IMR-90 (cell line): ENCODE measurements at regions not wholly inside any gene's neighbourhood (a gene's known extent, or its start where the extent isn't known, plus 50 kb on each side); places are given as distances from the start of the nearest gene placed in this dataset.

ENCODE experiments used
- ATAC-seq: fragments of 200-7000 bp; cut with Tn5 transposase; 2 replicates; pipeline ENCODE4 v1.9.1; 2020; ENCODE audit warnings: low read depth, mild to moderate bottlenecking, moderate library complexity
- BruUV-seq: library from RNA; stranded (reverse); fragments of 400-500 nt; replicated peaks from 2 replicates; lab custom pipeline; 2021; lab: Mats Ljungman, UMichigan
- CTCF ChIA-PET: fragments of 300-600 bp; formaldehyde crosslinking; extraction: SDS; loops from one replicate; lab custom pipeline; 2021; ENCODE audit warnings: antibody characterized with exemption; lab: Yijun Ruan, JAX
- POLR2A ChIA-PET: fragments of 300-600 bp; sonication (Branson Sonifier 250); formaldehyde crosslinking; loops from one replicate; lab custom pipeline; 2022; ENCODE audit warnings: antibody characterized with exemption; ENCODE audit not compliant: unreplicated experiment; lab: Charles Lee
- DNase-seq: peaks from one replicate; pipeline ENCODE4 v3.0.0; 2013
- H2AFZ ChIP-seq: replicated peaks from 2 replicates; pipeline ENCODE3; 2013; ENCODE audit warnings: low read length, mild to moderate bottlenecking; ENCODE audit not compliant: poor library complexity
- H2AK5ac ChIP-seq: 2 replicates; pipeline ENCODE4 v1.6.1; 2013; ENCODE audit warnings: low read depth, low read length, inconsistent platforms
- H2AK9ac ChIP-seq: replicated peaks from 2 replicates; pipeline ENCODE3; 2013; ENCODE audit warnings: mild to moderate bottlenecking, low read depth, low read length, moderate library complexity; ENCODE audit not compliant: poor library complexity
- H2BK120ac ChIP-seq: 2 replicates; pipeline ENCODE4 v1.6.1; 2013; ENCODE audit warnings: low read depth, low read length, inconsistent platforms
- H2BK15ac ChIP-seq: 3 replicates; pipeline ENCODE4 v1.6.1; 2013; ENCODE audit warnings: low read depth, low read length, inconsistent platforms
- H2BK20ac ChIP-seq: 2 replicates; pipeline ENCODE4 v1.6.1; 2013; ENCODE audit warnings: low read depth, mild to moderate bottlenecking, inconsistent platforms, low read length, moderate library complexity
- H2BK5ac ChIP-seq: 2 replicates; pipeline ENCODE4 v1.6.1; 2013; ENCODE audit warnings: mild to moderate bottlenecking, low read depth, low read length, inconsistent platforms; ENCODE audit not compliant: poor library complexity, severe bottlenecking
- H3K14ac ChIP-seq: replicated peaks from 2 replicates; pipeline ENCODE4 v1.6.1; 2013; ENCODE audit warnings: low read depth, low read length, inconsistent platforms
- H3K18ac ChIP-seq: 2 replicates; pipeline ENCODE4 v1.6.1; 2013; ENCODE audit warnings: low read depth, low read length, control low read depth
- H3K23ac ChIP-seq: 2 replicates; pipeline ENCODE4 v1.6.1; 2013; ENCODE audit warnings: low read depth, low read length, inconsistent platforms
- H3K27ac ChIP-seq: 2 replicates; pipeline ENCODE4 v1.5.1; 2013; ENCODE audit warnings: mild to moderate bottlenecking, control low read depth, low read length; ENCODE audit not compliant: insufficient read depth
- H3K27me3 ChIP-seq: 2 replicates; pipeline ENCODE4 v1.6.1; 2013; ENCODE audit warnings: low read length; ENCODE audit not compliant: control insufficient read depth, insufficient read depth
- H3K36me3 ChIP-seq: 2 replicates; pipeline ENCODE4 v1.6.1; 2013; ENCODE audit warnings: low read length, mixed read lengths; ENCODE audit not compliant: control insufficient read depth, insufficient read depth
- H3K4ac ChIP-seq: 2 replicates; pipeline ENCODE4 v1.6.1; 2013; ENCODE audit warnings: low read depth, low read length, inconsistent platforms
- H3K4me1 ChIP-seq: 2 replicates; pipeline ENCODE4 v1.6.1; 2013; ENCODE audit warnings: low read length, mixed read lengths; ENCODE audit not compliant: control insufficient read depth, insufficient read depth
- H3K4me2 ChIP-seq: 2 replicates; pipeline ENCODE4 v1.6.1; 2013; ENCODE audit warnings: low read depth, mild to moderate bottlenecking, control low read depth, low read length, moderate library complexity
- H3K4me3 ChIP-seq: 2 replicates; pipeline ENCODE4 v1.5.1; 2013; ENCODE audit warnings: low read depth, mild to moderate bottlenecking, control low read depth, low read length, moderate library complexity; ENCODE audit not compliant: insufficient read depth
- H3K56ac ChIP-seq: 2 replicates; pipeline ENCODE4 v1.6.1; 2013; ENCODE audit warnings: low read length, inconsistent platforms; ENCODE audit not compliant: insufficient read depth; ENCODE audit errors: extremely low read depth
- H3K79me1 ChIP-seq, 2 experiments: 2 replicates each; pipeline ENCODE4 v1.6.1; 2013; ENCODE audit warnings: low read length in 2 of 2, inconsistent platforms in 1 of 2, low read depth in 1 of 2
- H3K9ac ChIP-seq: 2 replicates; pipeline ENCODE4 v1.6.1; 2013; ENCODE audit warnings: low read depth, low read length, control low read depth
- H3K9me1 ChIP-seq: 2 replicates; pipeline ENCODE4 v1.6.1; 2013; ENCODE audit warnings: low read length, inconsistent platforms; ENCODE audit not compliant: insufficient read depth
- H3K9me3 ChIP-seq: 2 replicates; pipeline ENCODE4 v1.6.1; 2013; ENCODE audit warnings: low read length; ENCODE audit not compliant: control insufficient read depth, insufficient read depth
- H4K20me1 ChIP-seq: 2 replicates; pipeline ENCODE4 v1.6.1; 2013; ENCODE audit warnings: low read length, inconsistent platforms; ENCODE audit not compliant: insufficient read depth
- H4K5ac ChIP-seq: 2 replicates; pipeline ENCODE4 v1.6.1; 2013; ENCODE audit warnings: mild to moderate bottlenecking, low read depth, low read length, control low read depth
- H4K8ac ChIP-seq, 2 experiments: 2 replicates each; pipeline ENCODE4 v1.6.1; 2013; ENCODE audit warnings: low read depth in 2 of 2, low read length in 2 of 2, control low read depth in 1 of 2, inconsistent platforms in 1 of 2
- H4K91ac ChIP-seq: 2 replicates; pipeline ENCODE4 v1.6.1; 2013; ENCODE audit warnings: low read depth, low read length, inconsistent platforms; ENCODE audit not compliant: insufficient read depth
- BHLHE40 ChIP-seq: fragments of 150-350 bp; IDR thresholded peaks from 2 replicates; pipeline ENCODE4 v1.6.1; 2016; ENCODE audit warnings: mild to moderate bottlenecking, low read depth, low read length
- CEBPB ChIP-seq: IDR thresholded peaks from 2 replicates; pipeline ENCODE4 v1.6.1; 2012; ENCODE audit warnings: low read depth, low read length, improper control_type of control experiment
- CHD1 ChIP-seq: IDR thresholded peaks from 2 replicates; pipeline ENCODE4 v1.6.1; 2012; ENCODE audit warnings: low read depth, low read length, improper control_type of control experiment
- CTCF ChIP-seq: conservative IDR thresholded peaks from 2 replicates; pipeline ENCODE4 v1.5.1; 2012; ENCODE audit warnings: mild to moderate bottlenecking, low read depth, low read length, improper control_type of control experiment
- ELK1 ChIP-seq: fragments of 150-350 bp; IDR thresholded peaks from 2 replicates; pipeline ENCODE4 v1.6.1; 2016; ENCODE audit warnings: low read depth, mild to moderate bottlenecking, low read length, moderate library complexity, borderline replicate concordance
- FOS ChIP-seq: fragments of 150-350 bp; IDR thresholded peaks from 2 replicates; pipeline ENCODE4 v1.6.1; 2016; ENCODE audit warnings: low read depth, low read length
- MAZ ChIP-seq: IDR thresholded peaks from 2 replicates; pipeline ENCODE4 v1.6.1; 2012; ENCODE audit warnings: low read depth, mild to moderate bottlenecking, low read length, improper control_type of control experiment, moderate library complexity, borderline replicate concordance
- MXI1 ChIP-seq: IDR thresholded peaks from 2 replicates; pipeline ENCODE4 v1.6.1; 2012; ENCODE audit warnings: low read depth, mild to moderate bottlenecking, low read length, moderate library complexity, borderline replicate concordance
- NFE2L2 ChIP-seq: fragments of 150-350 bp; IDR thresholded peaks from 2 replicates; pipeline ENCODE4 v1.6.1; 2016; ENCODE audit warnings: low read depth, mild to moderate bottlenecking, low read length
- POLR2A ChIP-seq: IDR thresholded peaks from 2 replicates; pipeline ENCODE4 v1.6.1; 2012; ENCODE audit warnings: mild to moderate bottlenecking, low read depth, low read length
- RAD21 ChIP-seq: IDR thresholded peaks from 2 replicates; pipeline ENCODE4 v1.6.1; 2012; ENCODE audit warnings: low read length, improper control_type of control experiment
- RCOR1 ChIP-seq: IDR thresholded peaks from 2 replicates; pipeline ENCODE4 v1.6.1; 2012; ENCODE audit warnings: mild to moderate bottlenecking, low read length, improper control_type of control experiment; ENCODE audit not compliant: insufficient replicate concordance
- RFX5 ChIP-seq: IDR thresholded peaks from 2 replicates; pipeline ENCODE4 v1.8.0; 2012; ENCODE audit warnings: low read depth, mild to moderate bottlenecking, low read length, moderate library complexity
- SMC3 ChIP-seq: fragments of 150-350 bp; IDR thresholded peaks from 2 replicates; pipeline ENCODE4 v1.6.1; 2016; ENCODE audit warnings: low read depth, mild to moderate bottlenecking, antibody characterized with exemption, low read length, moderate library complexity
- USF2 ChIP-seq: fragments of 150-350 bp; IDR thresholded peaks from 2 replicates; pipeline ENCODE4 v1.6.1; 2017; ENCODE audit warnings: mild to moderate bottlenecking, antibody characterized with exemption, low read length, low read depth
- WGBS, 2 experiments: methylation state at CpG; one replicate each; pipeline versions ENCODE4 v1.1.5 to v1.1.7; 2013; ENCODE audit warnings: missing lambda C conversion rate in 2 of 2; ENCODE audit not compliant: insufficient read length in 1 of 2; ENCODE audit errors: extremely low coverage in 2 of 2; 5-methylcytosine and 5-hydroxymethylcytosine counted together
- dilution Hi-C: fragments of 300-500 bp; cut with HindIII; formaldehyde crosslinking; loops from one replicate; pipeline ENCODE4 v1.14.3; 2018; ENCODE audit warnings: low sequenced_read_pairs; ENCODE audit not compliant: unreplicated experiment
- in situ Hi-C: fragments of 300-500 bp; cut with MboI; formaldehyde crosslinking; loops from 3 replicates; pipeline ENCODE4 v1.14.3; 2019; ENCODE audit warnings: low sequenced_read_pairs, inconsistent platforms, mixed read lengths
- intact Hi-C: fragments of 100-400 bp; cut with micrococcal nuclease; formaldehyde crosslinking; loops from 2 replicates; pipeline ENCODE4 v1.10.0; 2022

- ChIA-PET POLR2A (no interaction called here), CTCF (no interaction called here)
- in situ Hi-C loops (no loop called here), dilution Hi-C loops (no loop called here), intact Hi-C loops (no loop called here)
- H2AFZ ChIP-seq, result no peak overlapping the region
- H4K20me1 ChIP-seq, result no peaks in the 10 kb centered on the region
- no peaks in the 10 kb centered on the region for H3K36me3 ChIP-seq
- H3K9me1 ChIP-seq, result no peaks in the 10 kb centered on the region; the same call in 1 of the 2 replicates
- H2AK5ac ChIP-seq, result no peak overlapping the region
- H3K18ac ChIP-seq, result no peak overlapping the region
- BruUV-seq, result no TSS peak
- no peak overlapping the region for H2BK5ac ChIP-seq
- no peak overlapping the region for H3K4ac ChIP-seq
- no peaks in the 10 kb centered on the region for H3K79me1 ChIP-seq
- no peak overlapping the region for H4K5ac ChIP-seq
- no peak overlapping the region for H2BK20ac ChIP-seq
- DNase-seq (no peak), ATAC-seq (no peak)
- no peak overlapping the region for H3K4me2 ChIP-seq
- H3K9ac ChIP-seq, result no peak overlapping the region
- H3K4me3 ChIP-seq, result no peak overlapping the region
- H3K27ac ChIP-seq, result no peak overlapping the region
- H2BK15ac ChIP-seq, result no peak overlapping the region
- H3K27me3 ChIP-seq, result peaks cover 37% of the 10 kb centered on the region
- 93% methylated on average over 9 of the region's 23 CpGs; no CpG with 5 or more reads in 1 of the 2 experiments for WGBS, 2 experiments
- H3K23ac ChIP-seq, result no peak overlapping the region
- H4K91ac ChIP-seq, result no peak overlapping the region
- no peak overlapping the region for H2BK120ac ChIP-seq
- no peak overlapping the region for H4K8ac ChIP-seq
- no peak overlapping the region for H2AK9ac ChIP-seq
- H3K4me1 ChIP-seq, result no peaks in the 10 kb centered on the region; the same call in 1 of the 2 replicates
- H3K56ac ChIP-seq, result no peak overlapping the region
- H3K9me3 ChIP-seq, result no peaks in the 10 kb centered on the region
- no peak overlapping the region for H3K14ac ChIP-seq
- TF ChIP-seq ELK1 (no peak), SMC3 (no peak), MXI1 (no peak), CHD1 (no peak), MAZ (no peak), USF2 (no peak), FOS (no peak), POLR2A (no peak), CTCF (no peak), NFE2L2 (no peak), RAD21 (no peak), RCOR1 (no peak), CEBPB (no peak), RFX5 (no peak), BHLHE40 (no peak)
These were observed 199.0 kb upstream of the ZMIZ1 start for GRCh38 chr10:78869508-78870454.
